HG02759 (cell line): ENCODE measurements at regions not wholly inside any gene's neighbourhood (a gene's known extent, or its start where the extent isn't known, plus 50 kb on each side); places are given as distances from the start of the nearest gene placed in this dataset.

Experiments used
- ATAC-seq: cut with Tn5 transposase; IDR thresholded peaks from one replicate; pipeline ENCODE4 v1.9.1; 2021; ENCODE audit warnings: mild to moderate bottlenecking, moderate library complexity; ENCODE audit not compliant: unreplicated experiment

GRCh38 chr2:106941372-106941993, 55.5 kb upstream of the ST6GAL2 start:
- no peak for ATAC-seq

GRCh38 chr2:106943468-106944200, 57.7 kb upstream of the ST6GAL2 start:
- ATAC-seq, result no peak

- ATAC-seq, result no peak
Measured at GRCh38 chr2:106944215-106944614, 58.2 kb upstream of the ST6GAL2 start.

GRCh38 chr2:106948540-106948939, 62.6 kb upstream of the ST6GAL2 start:
- no peak for ATAC-seq

- no peak for ATAC-seq
Measured at GRCh38 chr2:106953236-106953635, 67.3 kb upstream of the ST6GAL2 start.

GRCh38 chr2:106953779-106954178, 67.8 kb upstream of the ST6GAL2 start:
- no peak for ATAC-seq

GRCh38 chr2:106954304-106954703, 68.3 kb upstream of the ST6GAL2 start:
- ATAC-seq, result no peak

GRCh38 chr2:106956416-106956815, 70.4 kb upstream of the ST6GAL2 start:
- no peak for ATAC-seq

GRCh38 chr2:106956879-106957278, 70.9 kb upstream of the ST6GAL2 start:
- no peak for ATAC-seq

- ATAC-seq, result no peak
Measured at GRCh38 chr2:106959975-106960682, 74.2 kb upstream of the ST6GAL2 start.

GRCh38 chr2:106960683-106961161, 74.8 kb upstream of the ST6GAL2 start:
- no peak for ATAC-seq

GRCh38 chr2:106961328-106961727, 75.4 kb upstream of the ST6GAL2 start:
- no peak for ATAC-seq

- no peak for ATAC-seq
Measured at GRCh38 chr2:106963156-106963555, 77.2 kb upstream of the ST6GAL2 start.

- no peak for ATAC-seq
Measured at GRCh38 chr2:106963893-106964292, 77.9 kb upstream of the ST6GAL2 start.

- ATAC-seq, result no peak
Measured at GRCh38 chr2:106965611-106966010, 79.6 kb upstream of the ST6GAL2 start.

GRCh38 chr2:106969777-106970176, 83.8 kb upstream of the ST6GAL2 start:
- no peak for ATAC-seq

GRCh38 chr2:106970471-106971261, 84.7 kb upstream of the ST6GAL2 start:
- no peak for ATAC-seq

- ATAC-seq, result no peak
Measured at GRCh38 chr2:106972782-106973181, 86.8 kb upstream of the ST6GAL2 start.

GRCh38 chr2:106974891-106975290, 88.9 kb upstream of the ST6GAL2 start:
- no peak for ATAC-seq

GRCh38 chr2:106975641-106976040, 89.7 kb upstream of the ST6GAL2 start:
- ATAC-seq, result no peak

- no peak for ATAC-seq
Measured at GRCh38 chr2:106976548-106976947, 90.6 kb upstream of the ST6GAL2 start.
